IMR-90 (cell line): ENCODE measurements at regions not wholly inside any gene's neighbourhood (a gene's known extent, or its start where the extent isn't known, plus 50 kb on each side); places are given as distances from the start of the nearest gene placed in this dataset.

Experiments
- ATAC-seq: fragments of 200-7000 bp; cut with Tn5 transposase; 2 replicates; pipeline ENCODE4 v1.9.1; 2020; ENCODE audit warnings: low read depth, mild to moderate bottlenecking, moderate library complexity
- BruUV-seq: library from RNA; stranded (reverse); fragments of 400-500 nt; replicated peaks from 2 replicates; lab custom pipeline; 2021; lab: Mats Ljungman, UMichigan
- CTCF ChIA-PET: fragments of 300-600 bp; formaldehyde crosslinking; extraction: SDS; loops from one replicate; lab custom pipeline; 2021; ENCODE audit warnings: antibody characterized with exemption; lab: Yijun Ruan, JAX
- POLR2A ChIA-PET: fragments of 300-600 bp; sonication (Branson Sonifier 250); formaldehyde crosslinking; loops from one replicate; lab custom pipeline; 2022; ENCODE audit warnings: antibody characterized with exemption; ENCODE audit not compliant: unreplicated experiment; lab: Charles Lee
- DNase-seq: peaks from one replicate; pipeline ENCODE4 v3.0.0; 2013
- H2AFZ ChIP-seq: replicated peaks from 2 replicates; pipeline ENCODE3; 2013; ENCODE audit warnings: low read length, mild to moderate bottlenecking; ENCODE audit not compliant: poor library complexity
- H2AK5ac ChIP-seq: 2 replicates; pipeline ENCODE4 v1.6.1; 2013; ENCODE audit warnings: low read depth, low read length, inconsistent platforms
- H2AK9ac ChIP-seq: replicated peaks from 2 replicates; pipeline ENCODE3; 2013; ENCODE audit warnings: mild to moderate bottlenecking, low read depth, low read length, moderate library complexity; ENCODE audit not compliant: poor library complexity
- H2BK120ac ChIP-seq: 2 replicates; pipeline ENCODE4 v1.6.1; 2013; ENCODE audit warnings: low read depth, low read length, inconsistent platforms
- H2BK15ac ChIP-seq: 3 replicates; pipeline ENCODE4 v1.6.1; 2013; ENCODE audit warnings: low read depth, low read length, inconsistent platforms
- H2BK20ac ChIP-seq: 2 replicates; pipeline ENCODE4 v1.6.1; 2013; ENCODE audit warnings: low read depth, mild to moderate bottlenecking, inconsistent platforms, low read length, moderate library complexity
- H2BK5ac ChIP-seq: 2 replicates; pipeline ENCODE4 v1.6.1; 2013; ENCODE audit warnings: mild to moderate bottlenecking, low read depth, low read length, inconsistent platforms; ENCODE audit not compliant: poor library complexity, severe bottlenecking
- H3K14ac ChIP-seq: replicated peaks from 2 replicates; pipeline ENCODE4 v1.6.1; 2013; ENCODE audit warnings: low read depth, low read length, inconsistent platforms
- H3K18ac ChIP-seq: 2 replicates; pipeline ENCODE4 v1.6.1; 2013; ENCODE audit warnings: low read depth, low read length, control low read depth
- H3K23ac ChIP-seq: 2 replicates; pipeline ENCODE4 v1.6.1; 2013; ENCODE audit warnings: low read depth, low read length, inconsistent platforms
- H3K27ac ChIP-seq: 2 replicates; pipeline ENCODE4 v1.5.1; 2013; ENCODE audit warnings: mild to moderate bottlenecking, control low read depth, low read length; ENCODE audit not compliant: insufficient read depth
- H3K27me3 ChIP-seq: 2 replicates; pipeline ENCODE4 v1.6.1; 2013; ENCODE audit warnings: low read length; ENCODE audit not compliant: control insufficient read depth, insufficient read depth
- H3K36me3 ChIP-seq: 2 replicates; pipeline ENCODE4 v1.6.1; 2013; ENCODE audit warnings: low read length, mixed read lengths; ENCODE audit not compliant: control insufficient read depth, insufficient read depth
- H3K4ac ChIP-seq: 2 replicates; pipeline ENCODE4 v1.6.1; 2013; ENCODE audit warnings: low read depth, low read length, inconsistent platforms
- H3K4me1 ChIP-seq: 2 replicates; pipeline ENCODE4 v1.6.1; 2013; ENCODE audit warnings: low read length, mixed read lengths; ENCODE audit not compliant: control insufficient read depth, insufficient read depth
- H3K4me2 ChIP-seq: 2 replicates; pipeline ENCODE4 v1.6.1; 2013; ENCODE audit warnings: low read depth, mild to moderate bottlenecking, control low read depth, low read length, moderate library complexity
- H3K4me3 ChIP-seq: 2 replicates; pipeline ENCODE4 v1.5.1; 2013; ENCODE audit warnings: low read depth, mild to moderate bottlenecking, control low read depth, low read length, moderate library complexity; ENCODE audit not compliant: insufficient read depth
- H3K56ac ChIP-seq: 2 replicates; pipeline ENCODE4 v1.6.1; 2013; ENCODE audit warnings: low read length, inconsistent platforms; ENCODE audit not compliant: insufficient read depth; ENCODE audit errors: extremely low read depth
- H3K79me1 ChIP-seq, 2 experiments: 2 replicates each; pipeline ENCODE4 v1.6.1; 2013; ENCODE audit warnings: low read length in 2 of 2, inconsistent platforms in 1 of 2, low read depth in 1 of 2
- H3K9ac ChIP-seq: 2 replicates; pipeline ENCODE4 v1.6.1; 2013; ENCODE audit warnings: low read depth, low read length, control low read depth
- H3K9me1 ChIP-seq: 2 replicates; pipeline ENCODE4 v1.6.1; 2013; ENCODE audit warnings: low read length, inconsistent platforms; ENCODE audit not compliant: insufficient read depth
- H3K9me3 ChIP-seq: 2 replicates; pipeline ENCODE4 v1.6.1; 2013; ENCODE audit warnings: low read length; ENCODE audit not compliant: control insufficient read depth, insufficient read depth
- H4K20me1 ChIP-seq: 2 replicates; pipeline ENCODE4 v1.6.1; 2013; ENCODE audit warnings: low read length, inconsistent platforms; ENCODE audit not compliant: insufficient read depth
- H4K5ac ChIP-seq: 2 replicates; pipeline ENCODE4 v1.6.1; 2013; ENCODE audit warnings: mild to moderate bottlenecking, low read depth, low read length, control low read depth
- H4K8ac ChIP-seq, 2 experiments: 2 replicates each; pipeline ENCODE4 v1.6.1; 2013; ENCODE audit warnings: low read depth in 2 of 2, low read length in 2 of 2, control low read depth in 1 of 2, inconsistent platforms in 1 of 2
- H4K91ac ChIP-seq: 2 replicates; pipeline ENCODE4 v1.6.1; 2013; ENCODE audit warnings: low read depth, low read length, inconsistent platforms; ENCODE audit not compliant: insufficient read depth
- CEBPB ChIP-seq: IDR thresholded peaks from 2 replicates; pipeline ENCODE4 v1.6.1; 2012; ENCODE audit warnings: low read depth, low read length, improper control_type of control experiment
- CHD1 ChIP-seq: IDR thresholded peaks from 2 replicates; pipeline ENCODE4 v1.6.1; 2012; ENCODE audit warnings: low read depth, low read length, improper control_type of control experiment
- MAFK ChIP-seq: IDR thresholded peaks from 2 replicates; pipeline ENCODE4 v1.6.1; 2012; ENCODE audit warnings: low read depth, low read length, improper control_type of control experiment
- NFE2L2 ChIP-seq: fragments of 150-350 bp; IDR thresholded peaks from 2 replicates; pipeline ENCODE4 v1.6.1; 2016; ENCODE audit warnings: low read depth, mild to moderate bottlenecking, low read length
- POLR2A ChIP-seq: IDR thresholded peaks from 2 replicates; pipeline ENCODE4 v1.6.1; 2012; ENCODE audit warnings: mild to moderate bottlenecking, low read depth, low read length
- RAD21 ChIP-seq: IDR thresholded peaks from 2 replicates; pipeline ENCODE4 v1.6.1; 2012; ENCODE audit warnings: low read length, improper control_type of control experiment
- SMC3 ChIP-seq: fragments of 150-350 bp; IDR thresholded peaks from 2 replicates; pipeline ENCODE4 v1.6.1; 2016; ENCODE audit warnings: low read depth, mild to moderate bottlenecking, antibody characterized with exemption, low read length, moderate library complexity
- WGBS, 2 experiments: methylation state at CpG; one replicate each; pipeline versions ENCODE4 v1.1.5 to v1.1.7; 2013; ENCODE audit warnings: missing lambda C conversion rate in 2 of 2; ENCODE audit not compliant: insufficient read length in 1 of 2; ENCODE audit errors: extremely low coverage in 2 of 2; 5-methylcytosine and 5-hydroxymethylcytosine counted together
- dilution Hi-C: fragments of 300-500 bp; cut with HindIII; formaldehyde crosslinking; loops from one replicate; pipeline ENCODE4 v1.14.3; 2018; ENCODE audit warnings: low sequenced_read_pairs; ENCODE audit not compliant: unreplicated experiment
- in situ Hi-C: fragments of 300-500 bp; cut with MboI; formaldehyde crosslinking; loops from 3 replicates; pipeline ENCODE4 v1.14.3; 2019; ENCODE audit warnings: low sequenced_read_pairs, inconsistent platforms, mixed read lengths
- intact Hi-C: fragments of 100-400 bp; cut with micrococcal nuclease; formaldehyde crosslinking; loops from 2 replicates; pipeline ENCODE4 v1.10.0; 2022
- TF ChIP-seq, protein P1 (sequence below): conservative IDR thresholded peaks from 2 replicates; pipeline ENCODE4 v1.5.1; 2012; ENCODE audit warnings: mild to moderate bottlenecking, low read depth, low read length, improper control_type of control experiment
- TF ChIP-seq, protein P2 (sequence below): fragments of 150-350 bp; IDR thresholded peaks from 2 replicates; pipeline ENCODE4 v1.6.1; 2016; ENCODE audit warnings: low read depth, mild to moderate bottlenecking, low read length, moderate library complexity, borderline replicate concordance

- Histone ChIP-seq H4K5ac (no peak overlapping the region), H3K4me1 (no peaks in the 10 kb centered on the region), H4K91ac (no peak overlapping the region), H3K56ac (no peak overlapping the region), H3K4me2 (no peak overlapping the region), H2BK20ac (no peak overlapping the region), H3K18ac (no peak overlapping the region), H4K8ac (no peak overlapping the region), H3K79me1 (no peaks in the 10 kb centered on the region), H3K9me3 (peaks cover 6% of the 10 kb centered on the region), H2AK5ac (no peak overlapping the region), H4K20me1 (no peaks in the 10 kb centered on the region), H3K23ac (no peak overlapping the region), H3K36me3 (no peaks in the 10 kb centered on the region), H3K27me3 (no peaks in the 10 kb centered on the region), H2AK9ac (no peak overlapping the region), H2BK5ac (no peak overlapping the region), H3K27ac (no peak overlapping the region), H3K9ac (no peak overlapping the region), H2BK15ac (no peak overlapping the region), H2BK120ac (no peak overlapping the region), H2AFZ (no peak overlapping the region), H3K4me3 (no peak overlapping the region), H3K4ac (no peak overlapping the region), H3K14ac (no peak overlapping the region), H3K9me1 (no peaks in the 10 kb centered on the region)
- no CpG with 5 or more reads among the region's 4 CpGs for WGBS, 2 experiments
- ATAC-seq (no peak), DNase-seq (no peak)
- ChIA-PET POLR2A (no interaction called here), CTCF (no interaction called here)
- intact Hi-C loops (no loop called here), dilution Hi-C loops (no loop called here), in situ Hi-C loops (no loop called here)
- TF ChIP-seq MAFK (no peak), CHD1 (no peak), SMC3 (no peak), CEBPB (no peak), NFE2L2 (no peak), RAD21 (no peak), POLR2A (no peak)
- TF ChIP-seq, protein P1, sequence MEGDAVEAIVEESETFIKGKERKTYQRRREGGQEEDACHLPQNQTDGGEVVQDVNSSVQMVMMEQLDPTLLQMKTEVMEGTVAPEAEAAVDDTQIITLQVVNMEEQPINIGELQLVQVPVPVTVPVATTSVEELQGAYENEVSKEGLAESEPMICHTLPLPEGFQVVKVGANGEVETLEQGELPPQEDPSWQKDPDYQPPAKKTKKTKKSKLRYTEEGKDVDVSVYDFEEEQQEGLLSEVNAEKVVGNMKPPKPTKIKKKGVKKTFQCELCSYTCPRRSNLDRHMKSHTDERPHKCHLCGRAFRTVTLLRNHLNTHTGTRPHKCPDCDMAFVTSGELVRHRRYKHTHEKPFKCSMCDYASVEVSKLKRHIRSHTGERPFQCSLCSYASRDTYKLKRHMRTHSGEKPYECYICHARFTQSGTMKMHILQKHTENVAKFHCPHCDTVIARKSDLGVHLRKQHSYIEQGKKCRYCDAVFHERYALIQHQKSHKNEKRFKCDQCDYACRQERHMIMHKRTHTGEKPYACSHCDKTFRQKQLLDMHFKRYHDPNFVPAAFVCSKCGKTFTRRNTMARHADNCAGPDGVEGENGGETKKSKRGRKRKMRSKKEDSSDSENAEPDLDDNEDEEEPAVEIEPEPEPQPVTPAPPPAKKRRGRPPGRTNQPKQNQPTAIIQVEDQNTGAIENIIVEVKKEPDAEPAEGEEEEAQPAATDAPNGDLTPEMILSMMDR: no peak
- TF ChIP-seq, protein P2, sequence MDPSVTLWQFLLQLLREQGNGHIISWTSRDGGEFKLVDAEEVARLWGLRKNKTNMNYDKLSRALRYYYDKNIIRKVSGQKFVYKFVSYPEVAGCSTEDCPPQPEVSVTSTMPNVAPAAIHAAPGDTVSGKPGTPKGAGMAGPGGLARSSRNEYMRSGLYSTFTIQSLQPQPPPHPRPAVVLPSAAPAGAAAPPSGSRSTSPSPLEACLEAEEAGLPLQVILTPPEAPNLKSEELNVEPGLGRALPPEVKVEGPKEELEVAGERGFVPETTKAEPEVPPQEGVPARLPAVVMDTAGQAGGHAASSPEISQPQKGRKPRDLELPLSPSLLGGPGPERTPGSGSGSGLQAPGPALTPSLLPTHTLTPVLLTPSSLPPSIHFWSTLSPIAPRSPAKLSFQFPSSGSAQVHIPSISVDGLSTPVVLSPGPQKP: no peak
- BruUV-seq: no TSS peak
These were observed 759.6 kb downstream of the MED13L start for GRCh38 chr12:115517913-115518312.
